Colon (tissue), 2 donors: ENCODE measurements at regions not wholly inside any gene's neighbourhood (a gene's known extent, or its start where the extent isn't known, plus 50 kb on each side); places are given as distances from the start of the nearest gene placed in this dataset.
A peak's percentile ranks its signal among the peaks of the same experiment; 100 is the strongest.
"Not testable (repeated sequence)": the region's sequence is repeated elsewhere in the genome, so short reads cannot be mapped to it uniquely, and the experiment has no call there.

Experiments
- FAIRE-seq: peaks from 2 replicates; lab custom pipeline; 2012; peaks lifted over from hg19 to GRCh38; lab: Jason Lieb, UNC
- donor health status: control.
- donor health status: control.

DNA sequence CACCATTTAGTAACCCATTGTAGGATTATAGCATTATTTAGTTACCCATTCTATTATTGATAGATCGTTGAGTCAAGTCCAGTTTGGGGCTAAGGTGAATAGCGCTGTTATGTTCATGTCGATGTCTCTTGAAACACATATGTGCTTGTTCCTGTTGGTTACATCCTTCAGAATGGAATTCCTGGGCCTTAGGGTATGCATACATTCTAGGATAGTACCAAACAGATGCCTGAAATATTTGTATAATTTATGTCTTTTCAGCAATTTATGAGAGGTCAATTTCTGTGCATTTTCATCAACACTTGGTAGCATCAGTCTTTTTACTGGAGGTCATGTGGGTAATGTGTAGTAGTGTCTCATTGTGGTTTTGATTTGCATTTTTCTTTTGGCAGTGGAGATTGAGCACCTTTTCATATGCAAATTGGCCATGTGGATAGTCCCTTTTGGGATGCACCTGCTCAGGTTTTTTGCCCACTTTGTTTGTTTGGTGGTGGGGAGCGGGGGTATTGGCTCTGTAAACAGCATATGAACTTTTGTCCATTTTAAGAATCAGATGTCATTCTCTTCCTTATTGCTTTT lies 104.2 kb downstream of the CDRT15L2 start:
- not testable (repeated sequence) for FAIRE-seq

DNA sequence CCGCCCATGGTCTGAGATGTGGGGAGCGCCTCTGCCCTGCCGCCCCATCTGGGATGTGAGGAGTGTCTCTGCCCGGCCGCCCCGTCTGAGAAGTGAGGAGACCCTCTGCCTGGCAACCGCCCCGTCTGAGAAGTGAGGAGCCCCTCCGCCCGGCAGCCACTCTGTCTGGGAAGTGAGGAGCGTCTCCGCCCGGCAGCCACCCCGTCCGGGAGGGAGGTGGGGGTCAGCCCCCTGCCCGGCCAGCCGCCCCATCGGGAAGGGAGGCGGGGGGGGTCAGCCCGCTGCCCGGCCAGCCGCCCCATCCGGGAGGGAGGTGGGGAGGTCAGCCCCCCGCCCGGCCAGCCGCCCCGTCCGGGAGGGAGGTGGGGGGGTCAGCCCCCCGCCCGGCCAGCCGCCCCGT lies 105.5 kb downstream of the CDRT15L2 start:
- not testable (repeated sequence) for FAIRE-seq

DNA sequence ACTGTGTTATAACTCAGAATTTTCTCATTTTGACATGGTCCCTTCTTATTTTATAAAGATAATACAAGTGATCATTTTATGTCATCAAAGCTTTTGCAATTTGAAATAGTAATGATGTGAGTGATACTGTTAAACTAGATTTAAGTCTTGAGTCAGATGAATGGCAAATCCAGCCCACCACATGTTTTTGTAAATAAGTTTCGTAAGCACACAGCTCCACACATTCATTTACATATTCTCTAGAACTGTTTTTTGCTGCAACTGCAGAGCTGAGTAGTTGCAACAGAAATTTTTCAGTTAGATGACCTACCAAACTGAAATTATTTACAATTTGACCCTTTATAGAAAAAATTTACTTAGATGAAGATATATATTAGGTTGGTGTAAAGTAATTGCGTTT lies 108.1 kb downstream of the CDRT15L2 start:
- FAIRE-seq, result not testable (repeated sequence)

DNA sequence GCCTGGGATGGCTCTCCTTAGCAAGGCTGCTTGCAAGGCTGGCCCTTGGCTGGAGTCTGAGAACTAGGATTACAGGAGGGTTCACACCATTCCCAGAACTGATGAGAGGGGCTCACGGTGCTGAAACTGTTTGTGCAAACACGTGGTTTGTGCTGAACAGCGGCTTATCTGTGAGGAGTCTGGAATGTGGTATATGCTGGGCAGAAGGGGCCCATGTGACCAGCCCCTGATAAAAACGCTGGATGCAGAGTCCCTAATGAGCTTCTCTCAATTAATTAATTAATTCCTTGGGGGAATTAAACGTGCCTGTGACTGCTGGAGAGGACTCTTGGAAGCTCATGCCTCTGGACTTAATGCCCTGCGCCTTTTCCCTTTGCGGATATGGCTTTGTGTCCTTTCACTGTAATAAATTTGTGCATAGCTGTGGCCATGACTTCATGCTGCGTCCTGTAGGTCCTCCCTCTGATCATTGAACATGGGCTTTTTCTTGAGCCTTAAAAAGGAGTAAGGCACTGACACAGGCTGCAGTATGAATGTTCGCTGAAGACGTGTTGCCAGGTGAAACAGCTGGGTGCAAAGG lies 109.7 kb downstream of the CDRT15L2 start:
- not testable (repeated sequence) for FAIRE-seq

DNA sequence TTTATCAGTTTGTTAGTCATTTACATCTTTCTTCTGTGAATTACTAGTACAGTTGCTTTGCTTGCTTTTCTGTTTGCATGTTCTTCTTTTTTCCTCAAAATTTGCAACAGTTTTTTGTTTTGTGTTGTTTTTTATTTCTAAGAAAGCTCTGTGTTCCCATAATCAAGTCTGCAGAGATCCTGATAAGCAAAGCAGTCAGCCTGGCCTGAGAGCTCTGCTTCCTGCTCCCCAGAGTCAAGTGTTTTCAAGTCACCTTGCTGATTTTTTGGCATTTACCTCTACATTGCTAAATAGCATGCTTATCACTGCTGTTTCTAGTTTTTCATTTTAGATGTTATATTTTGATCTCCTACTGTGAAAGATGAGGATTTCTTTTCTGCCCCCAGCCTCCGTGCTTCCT lies 113.2 kb downstream of the CDRT15L2 start:
- FAIRE-seq, result not testable (repeated sequence)

DNA sequence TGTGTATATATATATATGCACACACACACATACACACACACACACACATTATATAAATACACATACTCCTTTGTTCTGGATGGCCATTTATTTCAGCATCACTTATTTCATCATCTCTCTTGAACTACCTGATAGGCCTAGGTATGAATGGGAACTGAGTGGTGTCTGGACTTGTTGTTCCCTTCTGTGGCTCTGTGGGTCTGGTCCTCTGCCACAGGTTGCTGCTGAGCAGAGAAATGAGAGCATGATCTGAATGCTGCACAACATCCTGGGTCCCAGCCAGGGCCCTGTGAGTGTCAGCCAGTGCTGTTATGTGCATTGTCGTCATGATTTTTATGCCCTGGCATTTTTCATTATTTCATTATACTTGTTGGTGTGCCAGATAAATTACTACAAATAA lies 116.3 kb downstream of the CDRT15L2 start:
- not testable (repeated sequence) for FAIRE-seq

DNA sequence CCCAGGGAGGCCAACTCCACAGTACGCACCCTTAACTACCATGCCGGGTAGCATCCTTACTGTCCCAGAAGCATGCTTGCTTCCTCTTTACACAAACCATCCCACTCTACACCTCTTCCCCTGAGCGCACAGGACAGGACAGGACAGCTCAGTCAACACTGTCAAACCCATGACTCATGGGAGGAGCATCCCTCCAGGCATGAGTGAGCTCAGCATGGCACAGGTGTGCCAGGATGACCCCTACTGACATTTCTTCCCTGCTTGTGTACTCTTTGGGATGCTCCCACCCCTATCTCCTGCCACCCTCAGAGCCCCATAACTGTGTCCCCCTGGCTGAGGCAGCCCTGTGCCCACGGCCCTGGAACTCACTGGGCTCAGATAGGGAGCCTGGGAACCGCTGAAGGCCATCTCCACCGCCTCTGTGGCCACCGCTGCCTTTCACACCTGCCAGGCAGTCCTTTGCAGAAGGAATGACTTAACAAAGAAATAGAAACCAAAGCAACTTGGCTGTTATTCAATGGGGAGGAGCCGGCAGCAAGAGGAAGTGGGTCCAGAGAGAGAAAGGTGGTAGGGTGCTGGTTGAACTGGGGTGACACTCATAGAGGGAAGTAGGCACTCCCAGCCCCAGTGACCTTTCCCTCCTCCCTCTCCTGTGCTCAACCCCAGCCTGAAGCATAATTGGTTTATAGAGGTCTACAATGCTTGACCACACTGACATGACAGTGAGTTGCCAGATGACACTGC lies 119.1 kb downstream of the CDRT15L2 start:
- FAIRE-seq, result not testable (repeated sequence)

DNA sequence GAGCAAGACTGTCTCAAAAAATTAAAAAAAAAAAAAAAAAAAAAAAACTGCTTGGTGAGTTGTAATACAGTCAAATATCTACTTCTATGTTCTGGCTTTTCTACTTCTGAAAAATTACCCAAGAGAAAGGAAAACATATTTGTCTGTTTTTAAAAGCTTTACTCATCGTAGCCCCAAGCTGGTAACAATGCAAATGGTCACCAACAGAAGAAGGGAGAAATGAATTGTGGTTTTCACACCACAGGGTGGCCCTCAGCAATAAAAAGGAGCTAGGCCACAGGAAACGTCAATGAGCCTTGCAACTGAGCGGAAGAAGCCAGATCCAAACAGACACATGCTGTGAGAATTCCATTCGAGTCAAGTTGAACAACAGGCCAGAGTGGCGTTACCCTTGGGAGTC lies 121.0 kb downstream of the CDRT15L2 start:
- FAIRE-seq, result not testable (repeated sequence)

DNA sequence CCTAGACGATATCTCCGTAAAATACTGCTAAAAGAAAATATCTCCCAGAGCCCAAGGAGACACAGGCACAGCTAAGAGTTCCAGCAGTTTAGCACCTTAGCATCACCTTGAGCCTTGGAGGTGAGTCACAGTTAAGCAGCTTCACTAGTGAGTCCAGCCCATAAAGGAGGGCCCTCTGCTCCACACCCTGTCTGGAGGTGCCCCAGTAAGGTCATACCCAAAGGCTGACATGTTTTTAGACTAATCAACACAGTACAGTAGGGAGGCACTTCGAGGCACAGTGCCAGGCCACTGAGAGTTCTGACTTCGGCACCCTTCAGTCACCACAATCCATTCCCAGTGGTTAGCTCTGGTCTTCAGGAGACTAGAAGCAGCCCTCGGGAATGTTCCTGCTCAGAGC lies 121.8 kb downstream of the CDRT15L2 start:
- not testable (repeated sequence) for FAIRE-seq

DNA sequence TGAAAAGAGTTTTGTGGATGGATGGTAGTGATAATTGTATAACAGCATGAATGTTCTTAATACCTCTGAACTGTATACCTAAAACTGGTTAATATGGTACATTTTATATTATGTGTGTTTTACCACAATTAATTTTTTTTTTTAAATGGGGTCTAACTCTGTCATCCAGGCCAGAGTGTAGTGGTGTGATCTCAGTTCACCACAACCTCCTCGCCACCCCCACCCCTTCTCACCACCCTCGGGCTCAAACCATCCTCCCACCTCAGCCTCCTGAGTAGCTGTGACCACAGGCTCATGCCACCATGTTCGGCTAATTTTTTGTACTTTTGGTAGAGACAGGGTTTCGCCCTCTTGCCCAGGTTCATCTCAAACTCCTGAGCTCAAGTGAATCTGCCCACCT lies 123.2 kb downstream of the CDRT15L2 start:
- no peak for FAIRE-seq

DNA sequence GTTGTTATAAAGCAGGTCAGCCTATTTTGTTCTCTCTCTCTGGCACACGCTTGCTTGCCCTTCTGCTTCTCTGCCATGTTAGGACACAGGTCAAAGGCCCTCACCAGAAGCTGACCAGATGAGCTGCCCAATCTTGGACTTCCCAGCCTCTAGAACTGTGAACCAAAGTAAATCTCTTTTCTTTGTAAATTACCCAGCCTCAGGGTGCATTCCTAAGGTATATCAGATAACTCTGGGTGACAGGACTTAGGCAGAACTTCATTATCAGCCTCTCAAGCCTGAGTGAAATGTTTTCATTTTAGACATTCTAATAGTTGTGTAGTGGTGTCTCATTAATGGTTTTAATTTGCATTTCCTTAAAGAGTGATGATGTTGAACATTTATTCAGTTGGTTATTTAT lies 124.3 kb downstream of the CDRT15L2 start:
- no peak for FAIRE-seq

DNA sequence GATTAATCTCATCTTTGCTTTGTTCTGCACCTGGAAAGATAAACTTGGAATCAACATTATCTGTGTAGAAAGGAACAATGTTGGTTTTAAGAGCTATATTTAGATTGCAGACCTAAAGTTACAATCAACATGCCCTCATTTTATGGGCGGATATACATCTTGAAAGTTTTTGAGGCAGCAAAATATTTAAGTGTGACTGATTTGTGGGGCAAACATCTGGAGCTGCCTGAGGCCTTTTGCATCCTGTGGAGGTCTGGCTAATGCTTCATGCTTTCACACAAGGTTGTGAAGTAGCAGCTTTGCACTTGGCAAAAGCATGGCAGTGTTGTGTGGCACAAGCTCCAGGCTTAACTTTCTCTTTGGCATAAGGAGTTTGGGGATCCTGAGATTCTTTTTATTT lies 125.7 kb downstream of the CDRT15L2 start:
- not testable (repeated sequence) for FAIRE-seq

DNA sequence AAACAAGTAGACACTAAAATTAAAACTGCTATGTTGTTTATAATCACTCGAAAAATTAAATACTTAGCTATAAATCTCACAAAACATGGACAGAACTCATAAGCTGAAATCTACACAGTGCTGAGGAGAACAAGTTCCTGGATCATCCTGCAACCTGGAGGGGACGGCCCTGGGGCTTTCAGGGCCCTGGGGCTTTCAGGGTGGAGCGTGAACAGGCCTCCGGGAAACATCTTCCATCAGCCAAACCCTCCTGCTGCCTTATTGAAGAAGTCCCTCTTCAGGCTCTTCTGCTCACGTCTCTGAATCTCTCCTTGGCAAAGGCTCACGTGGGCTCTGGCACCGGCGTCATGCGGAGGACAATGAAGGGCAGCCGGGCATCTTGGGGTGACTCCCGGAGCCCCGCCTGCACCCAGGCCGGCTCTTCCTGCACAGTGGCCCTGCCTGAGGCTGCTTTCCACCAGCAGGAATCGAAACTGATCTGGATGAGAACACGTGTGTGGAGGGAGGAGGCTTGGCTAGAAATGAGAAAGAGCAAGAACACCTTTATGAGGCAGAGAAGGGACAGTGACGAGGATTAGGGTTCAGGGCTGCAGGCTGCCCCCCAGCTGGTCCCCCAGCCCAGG lies 127.3 kb downstream of the CDRT15L2 start:
- FAIRE-seq, result no peak

DNA sequence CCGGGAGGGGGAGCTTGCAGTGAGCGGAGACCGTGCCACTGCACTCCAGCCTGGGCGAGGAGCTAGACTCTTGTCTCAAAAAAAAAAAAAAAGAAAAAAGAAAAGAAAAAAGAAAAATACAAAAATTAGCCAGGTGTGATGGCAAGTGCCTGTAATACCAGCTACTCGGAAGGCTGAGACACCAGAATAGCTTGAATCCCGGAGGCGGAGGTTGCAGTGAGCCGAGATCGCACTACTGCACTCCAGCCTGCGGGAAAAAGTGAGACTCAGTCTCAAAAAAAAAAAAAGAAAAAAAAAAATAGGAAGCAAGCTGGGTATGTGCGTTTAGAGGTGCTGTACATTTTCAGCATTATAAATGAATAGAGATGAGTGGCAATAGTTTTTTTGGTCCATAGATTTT lies 129.3 kb downstream of the CDRT15L2 start:
- FAIRE-seq, result not testable (repeated sequence)

DNA sequence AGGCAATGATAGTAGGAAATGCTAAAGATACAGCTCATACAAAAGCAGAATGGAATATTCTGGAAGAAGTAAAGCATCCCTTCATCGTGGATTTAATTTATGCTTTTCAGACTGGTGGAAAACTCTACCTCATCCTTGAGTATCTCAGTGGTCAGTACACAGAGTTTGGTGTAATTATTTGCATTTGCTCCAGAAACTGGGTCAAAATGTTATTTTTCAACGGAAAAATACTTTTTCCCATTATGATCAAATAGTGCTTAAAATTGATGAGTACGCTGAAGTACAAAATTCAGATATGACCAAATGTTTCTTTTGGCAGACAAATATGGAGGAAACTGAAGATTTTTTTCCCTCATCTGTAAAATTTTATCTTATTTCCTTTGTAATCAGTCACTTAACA lies 137.0 kb downstream of the CDRT15L2 start:
- not testable (repeated sequence) for FAIRE-seq

DNA sequence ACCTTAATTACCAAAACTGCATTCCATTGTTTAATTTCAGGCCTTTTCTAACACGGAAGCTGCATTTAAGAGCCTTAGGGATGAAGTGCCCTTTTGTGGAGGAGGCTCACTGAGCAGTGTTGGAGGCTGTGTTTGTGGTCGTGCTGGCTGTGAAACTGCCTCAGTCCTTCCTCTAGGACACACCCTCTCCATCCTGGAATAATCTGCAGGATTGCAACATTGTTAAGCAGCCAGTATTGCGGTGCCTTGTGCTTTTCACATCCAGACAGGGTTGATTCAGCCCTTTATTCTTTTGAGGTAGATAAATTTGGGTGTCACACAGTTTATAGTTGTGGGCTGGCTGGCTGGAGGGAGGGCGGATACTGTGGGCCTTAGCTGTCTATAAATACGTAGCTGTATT lies 141.6 kb downstream of the CDRT15L2 start:
- FAIRE-seq, result no peak

DNA sequence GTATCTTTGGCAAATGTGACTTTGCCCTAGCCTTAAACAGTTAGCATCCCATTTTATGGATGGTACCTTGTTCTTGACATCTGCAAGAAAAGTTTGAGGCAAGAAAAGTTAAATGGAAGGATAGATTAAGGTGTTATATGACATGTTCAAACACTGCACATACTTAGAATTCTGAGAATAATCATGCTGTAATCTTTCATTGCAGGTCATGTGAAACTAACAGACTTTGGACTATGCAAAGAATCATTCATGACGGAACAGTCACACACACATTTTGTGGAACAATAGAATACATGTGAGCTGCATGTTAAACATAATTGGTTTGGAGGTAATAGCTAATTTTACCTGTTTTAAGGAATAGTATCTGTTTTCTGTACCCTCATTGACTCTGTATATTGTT lies 144.9 kb downstream of the CDRT15L2 start:
- FAIRE-seq, result not testable (repeated sequence)

DNA sequence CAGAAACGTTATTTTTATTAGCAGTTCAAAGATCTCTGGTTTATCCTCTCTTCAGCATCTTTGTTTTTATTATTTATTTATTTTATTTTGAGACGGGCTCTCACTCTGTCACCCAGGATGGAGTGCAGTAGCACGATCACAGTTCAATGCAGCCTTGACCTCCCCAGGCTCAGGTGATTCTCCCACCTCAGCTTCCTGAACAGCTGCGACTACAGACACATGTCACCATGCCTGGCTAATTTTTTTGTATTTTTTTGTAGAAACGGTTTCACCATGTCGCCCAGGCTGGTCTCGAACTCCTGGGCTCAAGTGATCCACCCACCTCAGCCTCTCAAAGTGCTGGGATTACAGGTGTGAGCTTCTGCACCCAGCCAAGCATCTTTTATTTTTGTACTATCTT lies 147.7 kb downstream of the CDRT15L2 start:
- not testable (repeated sequence) for FAIRE-seq

DNA sequence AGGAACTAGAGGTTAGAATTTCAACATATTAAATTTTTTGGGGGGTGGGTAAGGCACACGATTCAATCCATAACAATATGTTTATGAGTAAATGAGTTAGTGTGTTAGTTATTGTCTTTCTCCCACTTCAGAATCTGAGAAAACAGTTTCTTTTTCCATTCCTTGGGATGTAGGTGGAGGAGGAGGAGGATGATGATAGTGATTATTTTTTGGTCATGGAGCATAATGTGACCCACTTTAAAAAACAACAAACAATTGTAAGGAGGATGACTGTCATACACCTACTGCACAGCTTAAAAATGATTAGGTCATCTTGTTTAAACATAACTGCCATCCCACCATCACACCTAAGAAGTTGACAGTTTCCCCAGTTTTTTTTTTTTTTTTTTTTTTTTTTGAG lies 148.7 kb downstream of the CDRT15L2 start:
- FAIRE-seq, result no peak

DNA sequence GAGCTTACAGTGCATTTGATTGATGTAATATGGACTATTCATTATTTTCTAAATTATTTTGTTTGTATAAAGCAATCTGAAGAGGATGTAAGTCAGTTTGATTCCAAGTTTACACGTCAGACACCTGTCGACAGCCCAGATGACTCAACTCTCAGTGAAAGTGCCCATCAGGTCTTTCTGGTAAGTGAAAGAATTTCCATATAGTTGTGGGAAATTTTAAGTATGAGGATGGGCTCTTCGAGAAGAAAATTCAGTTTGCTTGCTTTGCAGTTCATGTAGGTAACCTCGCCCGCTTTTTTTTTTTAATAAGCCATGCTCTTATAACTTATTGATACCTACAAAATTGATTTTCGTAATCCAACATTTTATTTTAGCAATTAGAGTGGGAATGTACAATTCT lies 151.6 kb downstream of the CDRT15L2 start:
- FAIRE-seq, result not testable (repeated sequence)

DNA sequence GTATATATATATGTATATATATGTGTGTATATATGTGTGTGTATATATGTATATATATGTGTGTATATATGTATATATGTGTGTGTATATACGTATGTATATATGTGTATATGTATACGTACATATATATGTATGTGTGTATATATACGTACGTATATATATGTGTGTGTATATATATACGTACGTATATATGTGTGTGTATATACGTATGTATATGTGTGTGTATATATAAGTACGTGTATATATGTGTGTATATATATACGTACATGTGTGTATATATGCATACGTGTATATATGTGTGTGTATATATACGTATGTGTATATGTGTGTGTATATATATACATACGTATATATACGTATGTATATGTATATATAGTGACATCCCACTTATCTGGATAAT lies 154.4 kb downstream of the CDRT15L2 start:
- FAIRE-seq, result no peak

DNA sequence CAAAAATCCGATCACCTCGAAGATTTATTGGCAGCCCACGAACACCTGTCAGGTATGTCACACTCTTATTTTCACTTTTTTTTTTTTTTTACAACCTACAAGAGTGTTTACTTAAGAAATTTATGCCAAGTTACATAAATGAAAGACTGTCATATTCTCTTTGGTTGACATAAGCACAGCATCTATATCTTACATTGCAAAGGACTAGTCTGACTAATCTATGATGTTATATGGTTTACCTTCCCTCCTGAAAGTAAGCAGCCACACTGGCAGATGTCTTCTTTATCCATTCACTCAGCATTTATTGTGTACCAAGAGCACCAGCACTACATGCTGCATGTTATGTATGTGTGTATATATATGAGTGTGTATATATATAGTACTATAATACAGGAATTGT lies 156.3 kb downstream of the CDRT15L2 start:
- no peak for FAIRE-seq

DNA sequence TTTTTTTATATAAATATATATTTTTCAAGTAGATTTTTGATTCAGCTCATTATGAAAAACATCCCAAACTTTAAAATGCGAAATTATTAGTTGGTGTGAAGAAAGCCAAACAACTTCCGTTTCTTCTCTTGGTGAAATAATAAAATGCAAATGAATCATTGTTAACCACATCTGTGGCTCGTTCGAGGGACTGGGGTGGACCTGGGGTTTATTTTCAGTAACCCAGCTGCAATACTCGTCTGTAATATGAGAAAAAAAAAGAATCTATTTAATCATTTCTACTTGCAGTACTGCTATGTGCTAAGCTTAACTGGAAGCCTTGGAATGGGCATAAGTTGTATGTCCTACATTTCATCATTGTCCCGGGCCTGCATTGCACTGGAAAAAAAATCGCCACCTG lies 158.1 kb downstream of the CDRT15L2 start:
- peak; percentile 45 for FAIRE-seq
